H9 (cell line): ENCODE measurements at regions not wholly inside any gene's neighbourhood (a gene's known extent, or its start where the extent isn't known, plus 50 kb on each side); places are given as distances from the start of the nearest gene placed in this dataset.

Source experiments
- DNase-seq: peaks from one replicate; pipeline ENCODE4 v3.0.0-alpha.2; 2017
- H2AFZ ChIP-seq: one replicate; pipeline ENCODE4 v1.6.1; 2013; ENCODE audit warnings: mild to moderate bottlenecking, low read length, control low read depth, moderate library complexity
- H2AK5ac ChIP-seq: 2 replicates; pipeline ENCODE4 v1.6.1; 2013; ENCODE audit warnings: low read length, control low read depth, mixed read lengths; ENCODE audit not compliant: insufficient read length
- H2BK120ac ChIP-seq: one replicate; pipeline ENCODE4 v1.6.1; 2013; ENCODE audit warnings: low read depth, mild to moderate bottlenecking, low read length, control low read depth, inconsistent platforms; ENCODE audit not compliant: poor library complexity, severe bottlenecking
- H2BK12ac ChIP-seq: 2 replicates; pipeline ENCODE4 v1.6.1; 2013; ENCODE audit warnings: low read length, control low read depth, mixed read lengths, low read depth; ENCODE audit not compliant: insufficient read length
- H2BK15ac ChIP-seq: 2 replicates; pipeline ENCODE4 v1.6.1; 2013; ENCODE audit warnings: low read depth, low read length, control low read depth
- H2BK20ac ChIP-seq: one replicate; pipeline ENCODE4 v1.6.1; 2013; ENCODE audit warnings: low read depth, mild to moderate bottlenecking, low read length, control low read depth, inconsistent platforms; ENCODE audit not compliant: poor library complexity, severe bottlenecking
- H2BK5ac ChIP-seq: 2 replicates; pipeline ENCODE4 v1.6.1; 2013; ENCODE audit warnings: low read length, control low read depth, mixed read lengths; ENCODE audit not compliant: insufficient read length
- H3K14ac ChIP-seq: 2 replicates; pipeline ENCODE4 v1.6.1; 2013; ENCODE audit warnings: low read length, control low read depth; ENCODE audit not compliant: insufficient read depth
- H3K18ac ChIP-seq: 2 replicates; pipeline ENCODE4 v1.6.1; 2013; ENCODE audit warnings: low read depth, mild to moderate bottlenecking, mixed read lengths, low read length, control low read depth; ENCODE audit not compliant: insufficient read length
- H3K23ac ChIP-seq: 2 replicates; pipeline ENCODE4 v1.6.1; 2013; ENCODE audit warnings: low read length, control low read depth, mixed read lengths, low read depth; ENCODE audit not compliant: insufficient read length
- H3K23me2 ChIP-seq: 2 replicates; pipeline ENCODE4 v1.6.1; 2013; ENCODE audit warnings: low read depth, mild to moderate bottlenecking, mixed read lengths, low read length, control low read depth; ENCODE audit not compliant: insufficient read length, poor library complexity, severe bottlenecking
- H3K27ac ChIP-seq: 2 replicates; pipeline ENCODE4 v1.5.1; 2013; ENCODE audit warnings: low read length, control low read depth, mixed read lengths, low read depth; ENCODE audit not compliant: insufficient read length
- H3K27me3 ChIP-seq: 2 replicates; pipeline ENCODE4 v1.6.1; 2013; ENCODE audit warnings: low read length, control low read depth, inconsistent platforms; ENCODE audit not compliant: insufficient read depth
- H3K4ac ChIP-seq: 2 replicates; pipeline ENCODE4 v1.6.1; 2013; ENCODE audit warnings: low read depth, mild to moderate bottlenecking, control low read depth, inconsistent platforms, low read length, moderate library complexity
- H3K4me1 ChIP-seq: 2 replicates; pipeline ENCODE4 v1.6.1; 2013; ENCODE audit warnings: low read length, control low read depth, inconsistent platforms; ENCODE audit not compliant: insufficient read depth
- H3K4me2 ChIP-seq: 2 replicates; pipeline ENCODE4 v1.6.1; 2013; ENCODE audit warnings: low read length, control low read depth, mixed read lengths; ENCODE audit not compliant: insufficient read length, insufficient read depth
- H3K56ac ChIP-seq: 2 replicates; pipeline ENCODE4 v1.6.1; 2013; ENCODE audit warnings: low read depth, mild to moderate bottlenecking, mixed read lengths, low read length, control low read depth; ENCODE audit not compliant: insufficient read length
- H3K79me1 ChIP-seq: 2 replicates; pipeline ENCODE4 v1.6.1; 2013; ENCODE audit warnings: low read depth, mild to moderate bottlenecking, moderate library complexity, low read length, control low read depth, inconsistent platforms; ENCODE audit not compliant: insufficient read depth, poor library complexity, severe bottlenecking
- H3K79me2 ChIP-seq: 2 replicates; pipeline ENCODE4 v1.6.1; 2013; ENCODE audit warnings: low read length, control low read depth, inconsistent platforms; ENCODE audit not compliant: insufficient read depth
- H3K9ac ChIP-seq: 2 replicates; pipeline ENCODE4 v1.6.1; 2013; ENCODE audit warnings: low read length, control low read depth, mixed read lengths; ENCODE audit not compliant: insufficient read length; ENCODE audit errors: extremely low read depth
- H3K9me3 ChIP-seq: one replicate; pipeline ENCODE4 v1.6.1; 2013; ENCODE audit warnings: low read depth, low read length, inconsistent platforms; ENCODE audit not compliant: control insufficient read depth
- H3T11ph ChIP-seq: one replicate; pipeline ENCODE4 v1.6.1; 2013; ENCODE audit warnings: mild to moderate bottlenecking, low read length, control low read depth, inconsistent platforms
- H4K20me1 ChIP-seq: one replicate; pipeline ENCODE4 v1.6.1; 2013; ENCODE audit not compliant: control insufficient read depth, insufficient read length, insufficient read depth
- H4K5ac ChIP-seq: 2 replicates; pipeline ENCODE4 v1.6.1; 2013; ENCODE audit warnings: low read depth, mild to moderate bottlenecking, mixed read lengths, low read length, control low read depth; ENCODE audit not compliant: insufficient read length
- H4K8ac ChIP-seq: replicated peaks from 2 replicates; pipeline ENCODE4 v1.6.1; 2013; ENCODE audit warnings: low read length, control low read depth, mixed read lengths, low read depth; ENCODE audit not compliant: insufficient read length
- H4K91ac ChIP-seq: 2 replicates; pipeline ENCODE4 v1.6.1; 2013; ENCODE audit warnings: low read depth, mild to moderate bottlenecking, moderate library complexity, mixed read lengths, low read length, control low read depth; ENCODE audit not compliant: insufficient read length
- H3K27ac Mint-ChIP-seq, 3 experiments: 2 replicates in 2 of 3; 3 replicates in 1 of 3; pipeline ENCODE4 v1.8.0; 2020 to 2021; ENCODE audit warnings: mixed read lengths in 3 of 3, mild to moderate bottlenecking in 1 of 3, moderate library complexity in 1 of 3
- H3K27me3 Mint-ChIP-seq: 2 replicates; pipeline ENCODE4 v1.8.0; 2021; ENCODE audit warnings: low read depth, mild to moderate bottlenecking, moderate library complexity, mixed read lengths
- H3K36me3 Mint-ChIP-seq, 3 experiments: 2 replicates in 2 of 3; 3 replicates in 1 of 3; pipeline ENCODE4 v1.8.0; 2020 to 2021; ENCODE audit warnings: low read depth in 3 of 3, mixed read lengths in 3 of 3; ENCODE audit not compliant: insufficient read depth in 1 of 3
- H3K4me1 Mint-ChIP-seq, 2 experiments: 2 replicates each; pipeline ENCODE4 v1.8.0; 2020; ENCODE audit warnings: mixed read lengths in 2 of 2
- H3K4me3 Mint-ChIP-seq, 2 experiments: 2 replicates in 1 of 2; 3 replicates in 1 of 2; pipeline ENCODE4 v1.8.0; 2020 to 2021; ENCODE audit warnings: mild to moderate bottlenecking in 2 of 2, mixed read lengths in 2 of 2, moderate library complexity in 1 of 2
- H3K9me3 Mint-ChIP-seq, 2 experiments: 2 replicates in 1 of 2; 3 replicates in 1 of 2; pipeline ENCODE4 v1.8.0; 2020; ENCODE audit warnings: mild to moderate bottlenecking in 2 of 2, mixed read lengths in 2 of 2, moderate library complexity in 1 of 2
- WGBS: extraction: QIAGEN DNeasy Blood & Tissue Kit; methylation state at CpG from one replicate; pipeline ENCODE4 v1.1.7; 2013; ENCODE audit warnings: missing lambda C conversion rate, low lambda C conversion rate, mixed read lengths; ENCODE audit not compliant: insufficient read length; ENCODE audit errors: extremely low coverage; 5-methylcytosine and 5-hydroxymethylcytosine counted together
- TF ChIP-seq, protein P1 (sequence below): fragments of 200-600 bp; sonication (generic); conservative IDR thresholded peaks from 3 replicates; pipeline ENCODE4 v1.8.0; 2021; ENCODE audit warnings: antibody characterized with exemption, mild to moderate bottlenecking

DNA sequence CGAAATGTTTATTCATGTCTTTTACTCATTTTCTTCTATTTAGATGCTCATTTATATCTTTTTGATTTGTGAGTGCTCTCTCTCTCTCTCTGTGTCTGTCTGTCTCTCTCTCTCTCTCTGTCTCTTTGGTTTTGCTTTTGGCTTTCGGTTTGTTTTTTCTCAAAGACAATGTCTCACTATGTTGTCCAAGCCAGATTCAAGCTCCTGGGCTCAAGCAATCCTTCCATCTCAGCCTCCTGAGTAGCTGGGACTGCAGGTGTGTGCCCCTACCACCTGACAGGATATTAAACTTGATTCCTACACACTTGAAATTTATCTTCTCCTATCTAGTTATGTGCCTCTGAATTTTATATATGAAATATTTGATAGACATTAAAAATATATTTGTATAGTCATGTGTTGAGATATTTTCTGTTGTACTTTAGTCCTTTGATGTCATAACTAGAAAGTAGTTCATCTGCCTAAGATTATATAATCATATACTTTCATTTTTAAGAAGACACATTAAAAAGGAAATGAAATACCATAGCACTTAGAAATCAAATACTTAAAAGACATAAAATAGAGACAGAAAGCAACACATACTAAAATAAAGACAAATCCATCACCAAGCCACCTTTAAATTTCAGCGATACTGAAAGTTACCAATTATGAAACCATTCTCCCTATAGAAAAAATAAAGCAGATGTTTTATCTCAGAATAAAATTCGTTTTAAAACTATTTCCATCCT, 68.1 kb upstream of the SFMBT2 start:
- no peaks in the 10 kb centered on the region for H4K20me1 ChIP-seq
- H3K4ac ChIP-seq = no peak overlapping the region
- H3K4me2 ChIP-seq = no peak overlapping the region
- H3K18ac ChIP-seq = no peak overlapping the region
- no peaks in the 10 kb centered on the region for H3K79me1 ChIP-seq
- peaks cover 5% of the 10 kb centered on the region; the same call in 1 of the 2 replicates for H3K4me1 ChIP-seq
- no peaks in the 10 kb centered on the region for H3K9me3 ChIP-seq
- no peaks in the 10 kb centered on the region; a peak in 1 of 7 replicates for H3K36me3 Mint-ChIP-seq
- H3K27me3 ChIP-seq = no peaks in the 10 kb centered on the region
- TF ChIP-seq, protein P1, sequence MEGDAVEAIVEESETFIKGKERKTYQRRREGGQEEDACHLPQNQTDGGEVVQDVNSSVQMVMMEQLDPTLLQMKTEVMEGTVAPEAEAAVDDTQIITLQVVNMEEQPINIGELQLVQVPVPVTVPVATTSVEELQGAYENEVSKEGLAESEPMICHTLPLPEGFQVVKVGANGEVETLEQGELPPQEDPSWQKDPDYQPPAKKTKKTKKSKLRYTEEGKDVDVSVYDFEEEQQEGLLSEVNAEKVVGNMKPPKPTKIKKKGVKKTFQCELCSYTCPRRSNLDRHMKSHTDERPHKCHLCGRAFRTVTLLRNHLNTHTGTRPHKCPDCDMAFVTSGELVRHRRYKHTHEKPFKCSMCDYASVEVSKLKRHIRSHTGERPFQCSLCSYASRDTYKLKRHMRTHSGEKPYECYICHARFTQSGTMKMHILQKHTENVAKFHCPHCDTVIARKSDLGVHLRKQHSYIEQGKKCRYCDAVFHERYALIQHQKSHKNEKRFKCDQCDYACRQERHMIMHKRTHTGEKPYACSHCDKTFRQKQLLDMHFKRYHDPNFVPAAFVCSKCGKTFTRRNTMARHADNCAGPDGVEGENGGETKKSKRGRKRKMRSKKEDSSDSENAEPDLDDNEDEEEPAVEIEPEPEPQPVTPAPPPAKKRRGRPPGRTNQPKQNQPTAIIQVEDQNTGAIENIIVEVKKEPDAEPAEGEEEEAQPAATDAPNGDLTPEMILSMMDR = no peak
- H4K91ac ChIP-seq = no peak overlapping the region
- no peak for DNase-seq
- no peak overlapping the region for H4K8ac ChIP-seq
- H3K27ac ChIP-seq = no peak overlapping the region
- H3K23me2 ChIP-seq = no peaks in the 10 kb centered on the region
- H3T11ph ChIP-seq = no peak overlapping the region
- no peak overlapping the region for H4K5ac ChIP-seq
- H3K9ac ChIP-seq = no peak overlapping the region
- H2BK120ac ChIP-seq = no peak overlapping the region
- H2BK12ac ChIP-seq = no peak overlapping the region
- H3K27ac Mint-ChIP-seq = no peak overlapping the region; a peak in 1 of 7 replicates
- no peaks in the 10 kb centered on the region for H3K9me3 Mint-ChIP-seq
- H2BK20ac ChIP-seq = no peak overlapping the region
- no peak overlapping the region for H2BK5ac ChIP-seq
- H2BK15ac ChIP-seq = no peak overlapping the region
- WGBS = no CpG with 5 or more reads among the region's 4 CpGs
- H3K79me2 ChIP-seq = no peaks in the 10 kb centered on the region
- no peak overlapping the region for H2AK5ac ChIP-seq
- no peak overlapping the region for H3K4me3 Mint-ChIP-seq
- H3K56ac ChIP-seq = no peak overlapping the region
- H3K4me1 Mint-ChIP-seq = peaks cover 19 to 23% of the 10 kb centered on the region in 2 experiments
- H3K27me3 Mint-ChIP-seq = peaks cover 2% of the 10 kb centered on the region
- H3K23ac ChIP-seq = no peak overlapping the region
- no peak overlapping the region for H3K14ac ChIP-seq
- H2AFZ ChIP-seq = no peak overlapping the region
